GM21367 (cell line): ENCODE measurements at regions not wholly inside any gene's neighbourhood (a gene's known extent, or its start where the extent isn't known, plus 50 kb on each side); places are given as distances from the start of the nearest gene placed in this dataset.

Experiments
- ATAC-seq: cut with Tn5 transposase; IDR thresholded peaks from one replicate; pipeline ENCODE4 v1.9.1; 2021; ENCODE audit not compliant: unreplicated experiment

DNA sequence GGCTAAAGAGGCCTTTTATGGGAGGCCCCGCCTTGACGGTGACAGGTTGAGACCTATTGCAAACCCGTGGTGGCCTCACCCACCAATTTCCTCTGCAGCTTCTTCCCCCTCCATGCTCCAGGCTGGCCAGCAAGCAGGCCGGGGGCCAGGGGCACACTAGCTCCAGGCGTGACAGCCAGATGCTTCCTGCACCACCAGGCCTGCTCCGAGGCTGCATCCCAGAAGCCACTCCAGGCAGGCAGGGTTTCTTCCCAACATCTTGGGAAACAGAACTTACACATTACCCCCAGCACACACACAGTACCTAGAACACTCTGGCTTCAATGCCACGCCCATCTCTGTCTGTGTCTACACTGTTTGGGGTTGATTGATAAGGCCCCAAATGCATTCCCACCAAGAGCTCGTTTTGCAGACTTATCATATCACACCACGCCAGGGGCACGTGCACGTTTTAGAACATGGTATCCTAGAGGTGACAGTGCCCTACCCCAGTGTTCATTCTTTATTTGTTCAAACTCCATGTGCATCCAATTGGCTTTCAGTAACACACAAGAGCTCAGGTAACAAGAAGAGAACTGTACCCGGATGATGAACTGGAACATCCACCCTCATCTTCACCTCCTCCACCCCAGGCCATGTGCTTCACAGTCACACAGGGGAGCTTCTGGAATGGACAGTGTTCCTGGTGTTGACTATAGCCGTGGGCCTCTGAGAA lies 221.4 kb upstream of the RREB1 start:
- no peak for ATAC-seq

GRCh38 chr6:6886886-6887285 lies 220.9 kb upstream of the RREB1 start:
- no peak for ATAC-seq

GRCh38 chr6:6889601-6890000 lies 218.2 kb upstream of the RREB1 start:
- ATAC-seq: no peak

DNA sequence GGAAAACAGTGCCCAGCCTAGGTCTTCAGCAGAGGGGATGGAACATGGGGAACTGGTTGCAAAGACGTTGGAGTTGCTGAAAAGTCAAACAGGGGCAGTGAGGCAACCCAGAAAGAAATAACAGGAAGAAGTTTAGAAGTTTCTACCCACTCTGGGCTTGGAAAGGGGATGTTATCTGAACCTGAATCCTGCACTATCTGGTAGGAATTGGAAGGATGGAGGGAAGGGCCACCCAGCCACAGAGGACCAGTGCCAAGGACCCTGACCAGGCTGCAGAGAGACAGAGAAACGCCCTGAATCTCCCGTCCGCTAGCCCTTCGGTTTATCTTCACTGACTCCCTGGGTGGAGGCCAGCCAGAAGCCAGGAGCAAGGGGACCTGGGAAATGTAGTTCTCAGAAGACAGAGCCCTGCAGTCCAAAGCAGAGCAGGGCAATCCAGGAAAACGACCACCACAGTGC lies 217.3 kb upstream of the RREB1 start:
- ATAC-seq: no peak

DNA sequence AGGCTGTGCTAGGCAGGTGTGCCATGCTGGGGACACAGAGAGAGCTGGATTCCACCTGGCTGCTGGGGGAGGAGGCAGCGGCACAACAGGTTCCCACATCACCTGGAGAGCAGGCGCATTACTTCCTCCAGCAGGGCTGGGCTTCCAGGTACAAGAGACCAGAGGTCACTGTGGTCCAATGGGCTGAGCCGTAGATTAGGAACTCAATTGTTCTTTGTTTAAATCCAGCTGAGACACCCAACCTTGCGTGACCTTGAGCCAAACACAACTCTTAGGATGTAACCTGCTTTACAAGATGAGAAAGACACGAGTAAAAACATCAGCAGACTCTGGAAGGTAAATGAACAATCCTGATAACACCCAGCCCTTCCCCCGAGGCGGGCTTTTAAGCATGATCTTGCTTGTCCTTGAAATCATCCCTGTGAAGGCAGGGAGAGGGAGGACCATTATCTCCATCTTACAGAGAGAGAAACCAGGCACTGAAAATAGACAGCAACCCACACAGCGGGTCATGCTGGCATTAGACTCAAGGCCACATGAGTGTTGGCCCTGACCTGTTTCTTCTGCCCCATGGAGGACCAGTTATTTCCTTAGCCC lies 216.5 kb upstream of the RREB1 start:
- ATAC-seq: no peak

GRCh38 chr6:6891949-6892461 lies 215.8 kb upstream of the RREB1 start:
- no peak for ATAC-seq

- no peak for ATAC-seq
These were observed 214.8 kb upstream of the RREB1 start for GRCh38 chr6:6892744-6893583.

DNA sequence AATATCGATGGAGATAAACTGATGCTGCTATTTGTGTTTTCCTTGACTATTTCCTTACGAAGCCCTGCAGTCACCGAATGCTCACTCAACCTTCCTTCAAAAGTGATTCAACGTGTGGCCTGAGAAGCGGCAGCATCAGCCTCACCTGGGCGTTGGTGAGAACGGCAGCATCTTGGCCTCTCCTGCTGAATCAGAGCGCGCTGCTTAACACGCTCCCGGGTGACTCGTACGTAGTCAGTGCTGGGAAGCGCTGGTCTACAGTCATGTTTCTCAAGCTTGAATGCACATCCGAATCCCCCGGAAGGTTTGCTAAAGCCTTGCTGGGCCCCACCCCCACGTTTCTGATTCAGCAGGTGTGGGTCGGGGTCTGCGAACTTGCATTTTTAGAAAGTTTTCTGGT lies 214.1 kb upstream of the RREB1 start:
- no peak for ATAC-seq

DNA sequence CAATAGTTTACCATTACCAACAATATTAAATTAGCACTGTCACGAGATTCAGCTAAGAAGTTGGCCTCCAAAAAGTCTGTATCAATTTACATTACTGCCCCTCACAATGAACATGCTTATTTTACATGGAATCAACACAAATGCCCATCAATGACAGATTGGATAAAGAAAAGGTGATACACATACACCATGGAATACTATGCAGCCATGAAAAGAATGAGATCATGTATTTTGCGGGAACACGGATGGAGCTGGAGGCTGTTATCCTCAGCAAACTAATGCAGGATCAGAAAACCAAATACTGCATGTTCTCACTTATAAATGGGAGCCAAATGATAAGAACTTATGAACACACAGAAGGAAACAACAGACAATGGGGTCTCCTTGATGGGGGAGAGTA lies 211.8 kb upstream of the RREB1 start:
- no peak for ATAC-seq

GRCh38 chr6:6897140-6897539 lies 210.6 kb upstream of the RREB1 start:
- ATAC-seq: no peak

DNA sequence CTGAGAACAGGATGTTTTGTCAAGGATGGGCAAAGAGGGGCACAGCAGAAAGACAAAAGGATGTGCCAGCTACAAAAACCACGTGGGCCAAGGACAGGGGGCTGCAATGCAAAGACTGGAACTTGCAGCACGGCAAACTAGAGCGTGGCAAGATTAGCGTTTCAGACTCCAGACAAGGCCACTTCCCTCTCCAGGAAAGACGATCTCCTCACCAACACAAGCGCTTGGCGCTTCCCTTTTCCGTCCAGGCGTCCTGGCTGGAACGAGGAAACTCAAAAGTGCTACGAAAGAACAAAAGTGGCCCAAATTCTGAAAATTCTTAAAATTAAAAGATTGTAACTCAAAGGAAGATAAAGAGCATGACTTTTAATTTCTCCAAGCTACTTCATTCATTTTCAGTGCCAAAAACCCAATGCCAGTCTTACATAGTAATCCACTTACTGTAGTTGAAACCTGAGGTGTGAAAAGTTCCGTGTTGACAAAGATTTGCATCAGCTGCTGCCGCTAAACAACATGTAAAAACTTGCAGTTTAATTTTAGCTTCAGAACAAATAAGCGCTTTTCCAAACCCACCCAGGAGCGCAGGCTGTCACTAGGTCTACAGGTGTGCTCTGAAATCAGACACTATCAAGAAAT lies 207.1 kb upstream of the RREB1 start:
- ATAC-seq: no peak

DNA sequence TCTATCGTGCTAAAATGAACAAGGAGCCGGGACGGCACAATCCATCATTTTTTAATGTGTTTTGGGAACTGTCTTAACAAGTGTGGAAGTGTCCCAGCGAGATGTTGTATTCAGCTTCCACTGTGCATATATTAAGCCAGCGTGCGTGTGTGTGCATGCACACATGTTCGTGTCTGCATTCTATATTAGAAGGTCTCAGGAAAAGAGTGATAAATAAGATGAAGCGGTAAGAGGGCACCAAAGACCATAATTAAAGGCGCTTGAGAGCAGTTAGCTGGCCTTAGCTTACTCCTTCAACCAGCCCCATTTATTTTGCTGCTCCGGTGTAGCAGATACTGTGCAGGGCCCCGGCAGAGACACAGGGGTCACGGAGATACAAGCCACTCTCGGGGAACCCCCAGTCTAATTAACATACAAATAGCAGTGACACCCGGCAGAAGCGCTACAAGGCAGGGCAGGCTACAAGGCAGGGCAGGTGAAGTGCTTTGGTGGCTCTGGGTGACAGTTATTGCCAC lies 206.5 kb upstream of the RREB1 start:
- ATAC-seq: no peak

DNA sequence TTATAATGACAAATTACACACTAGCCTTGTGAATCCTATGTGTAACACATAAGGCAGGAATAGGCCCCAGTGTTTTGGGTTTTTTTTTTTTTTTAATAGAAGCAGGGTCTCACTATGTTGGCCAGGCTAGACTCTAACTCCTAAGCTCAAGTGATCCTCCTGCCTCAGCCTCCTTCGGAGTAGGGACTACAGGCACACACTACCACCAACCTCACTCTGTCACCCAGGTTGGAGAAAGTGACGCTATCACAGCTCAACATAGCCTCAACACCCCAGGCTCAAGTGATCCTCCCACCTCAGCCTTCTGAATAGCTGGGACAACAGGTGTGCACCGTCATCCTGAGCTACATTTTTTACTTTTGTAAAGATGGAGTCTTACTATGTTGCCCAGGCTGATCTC lies 205.8 kb upstream of the RREB1 start:
- ATAC-seq: no peak

DNA sequence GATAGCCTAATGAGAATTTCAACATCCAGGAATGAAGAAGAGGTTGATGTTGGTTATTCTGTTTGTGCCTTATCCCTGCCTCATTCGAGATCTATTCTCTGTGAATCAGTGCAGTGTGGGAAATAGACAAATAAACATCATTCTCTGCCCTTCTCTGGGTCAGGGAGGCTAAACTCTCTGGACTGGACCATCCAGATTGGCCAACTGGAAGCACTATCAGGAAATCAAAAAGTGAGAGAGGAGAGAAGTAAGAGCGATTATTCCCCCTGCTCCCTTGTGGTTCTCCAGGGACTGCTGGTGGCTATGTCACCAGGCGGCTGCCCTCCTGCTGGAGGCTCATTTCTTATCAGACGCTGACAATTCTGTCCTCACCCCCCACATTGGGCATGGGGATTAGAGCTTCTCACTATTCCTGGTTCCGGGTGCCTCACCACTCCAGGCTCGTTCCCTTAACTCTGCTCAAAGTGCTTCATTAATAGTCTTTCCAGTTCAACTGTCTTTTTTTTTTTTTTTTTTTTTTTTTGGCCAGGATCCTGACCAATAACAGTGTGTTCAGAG lies 201.7 kb upstream of the RREB1 start:
- no peak for ATAC-seq

DNA sequence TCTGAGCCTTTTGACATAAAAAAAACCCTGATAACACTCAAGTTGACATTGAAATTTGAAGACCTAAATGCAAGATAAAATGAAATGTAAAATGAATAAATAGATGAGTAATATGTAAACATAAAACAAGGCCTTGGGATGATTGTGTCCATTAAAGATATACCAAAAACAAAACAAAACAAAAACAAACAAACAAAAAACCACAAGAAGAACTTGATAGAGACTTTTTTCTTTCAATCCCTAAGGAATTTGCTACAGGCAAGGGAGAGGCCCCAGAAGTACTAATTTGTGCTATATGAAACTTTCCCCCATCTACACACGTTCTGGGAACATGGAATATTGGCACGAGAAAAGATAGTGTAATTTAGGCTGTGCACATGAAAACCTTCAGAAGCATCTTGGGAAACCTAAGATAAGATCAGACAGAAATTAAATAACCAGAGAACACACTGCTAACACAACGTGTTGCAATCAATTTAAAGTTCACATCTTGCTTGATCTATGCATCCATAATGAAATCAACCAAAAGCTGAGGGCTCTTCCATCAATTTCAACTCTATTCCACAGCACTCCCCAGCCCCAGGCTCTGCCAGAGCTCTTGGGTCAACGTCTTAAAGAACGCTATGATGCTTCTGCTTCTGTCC lies 201.1 kb upstream of the RREB1 start:
- ATAC-seq: no peak

DNA sequence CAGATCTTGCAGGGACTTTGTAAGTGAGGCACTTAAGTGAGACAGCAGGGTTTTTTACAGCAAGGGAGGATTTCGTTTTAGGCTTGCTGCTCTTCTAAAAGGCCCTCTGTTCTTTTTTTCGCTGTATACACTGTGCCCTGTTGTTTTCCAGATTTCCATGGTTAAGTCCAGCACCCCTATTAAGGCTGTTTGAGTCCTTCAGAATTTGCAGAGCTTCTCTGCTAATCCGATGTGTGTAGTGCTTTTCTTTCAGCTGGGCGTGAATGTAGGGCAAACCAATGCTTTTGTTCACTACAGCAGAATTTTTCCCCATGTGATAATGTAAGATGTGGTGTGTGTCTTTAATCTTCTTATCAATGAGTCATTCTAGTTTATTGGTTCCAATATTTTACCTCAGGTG lies 200.5 kb upstream of the RREB1 start:
- no peak for ATAC-seq

GRCh38 chr6:6908121-6908520 lies 199.6 kb upstream of the RREB1 start:
- ATAC-seq: no peak

DNA sequence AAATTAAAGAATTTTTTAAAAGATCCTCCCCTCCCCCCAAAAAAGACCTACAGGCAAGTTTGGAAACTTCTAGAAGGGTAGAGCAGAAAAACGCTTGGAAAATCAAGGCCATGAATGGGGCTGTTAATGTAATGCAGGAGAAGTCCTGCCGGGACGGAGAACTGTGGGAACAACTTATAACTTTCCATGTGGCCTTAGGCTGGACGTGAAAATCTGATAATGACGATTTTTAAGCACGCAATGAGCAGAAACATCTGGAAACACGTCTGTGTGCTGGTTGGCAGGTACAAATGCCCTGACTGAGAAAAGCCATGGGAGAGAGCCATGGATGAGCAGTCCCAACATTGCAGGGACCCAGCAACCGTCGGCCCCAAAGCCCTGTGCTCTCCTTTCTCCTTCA lies 198.7 kb upstream of the RREB1 start:
- ATAC-seq: no peak

- no peak for ATAC-seq
These were observed 196.9 kb upstream of the RREB1 start for GRCh38 chr6:6910734-6911295.

- no peak for ATAC-seq
These were observed 196.4 kb upstream of the RREB1 start for GRCh38 chr6:6911391-6911790.
